HEK293 (cell line): ENCODE measurements at regions not wholly inside any gene's neighbourhood (a gene's known extent, or its start where the extent isn't known, plus 50 kb on each side); places are given as distances from the start of the nearest gene placed in this dataset.

ENCODE experiments used
- CTCF ChIA-PET: fragments of 350-600 bp; formaldehyde crosslinking; extraction: SDS; loops from one replicate; lab custom pipeline; 2021; ENCODE audit warnings: antibody characterized with exemption; lab: Yijun Ruan, JAX
- POLR2A ChIA-PET: fragments of 300-600 bp; formaldehyde crosslinking; extraction: SDS; loops from one replicate; lab custom pipeline; 2020; ENCODE audit warnings: antibody characterized with exemption, inconsistent platforms; lab: Yijun Ruan, JAX
- H3K27ac ChIP-seq: fragments of 200-500 bp; sonication (Bioruptor generic); 2 replicates; pipeline ENCODE4 v1.5.1; 2014; ENCODE audit warnings: low read depth, low read length, control low read depth, inconsistent platforms; ENCODE audit errors: extremely low read depth
- H3K36me3 ChIP-seq, 2 experiments: fragments of 200-500 bp in 1 of 2; sonication (Bioruptor generic) in 1 of 2; 1 replicate in 1 of 2; 2 replicates in 1 of 2; pipeline ENCODE4 v1.5.1; 2014 to 2017; ENCODE audit warnings: inconsistent platforms in 2 of 2, low read length in 2 of 2; ENCODE audit not compliant: control insufficient read depth in 2 of 2, insufficient read depth in 1 of 2
- H3K4me1 ChIP-seq: fragments of 200-500 bp; sonication (Bioruptor generic); 2 replicates; pipeline ENCODE4 v1.5.1; 2014; ENCODE audit warnings: mild to moderate bottlenecking, low read length, inconsistent platforms; ENCODE audit not compliant: control insufficient read depth, insufficient read depth
- H3K4me3 ChIP-seq: 2 replicates; pipeline ENCODE4 v1.5.1; 2011; ENCODE audit warnings: low read depth, mild to moderate bottlenecking, control low read depth, low read length, moderate library complexity
- H3K9me3 ChIP-seq: fragments of 200-500 bp; sonication (Bioruptor generic); 2 replicates; pipeline ENCODE4 v1.5.1; 2014; ENCODE audit warnings: low read depth, low read length, inconsistent platforms; ENCODE audit not compliant: control insufficient read depth, insufficient read depth
- FEZF1 ChIP-seq: fragments of 450-650 bp; formaldehyde crosslinking; IDR thresholded peaks from 2 replicates; pipeline ENCODE4 v1.5.1; 2016; ENCODE audit warnings: missing biosample characterization, missing genetic modification characterization
- GLI4 ChIP-seq: fragments of 450-650 bp; formaldehyde crosslinking; IDR thresholded peaks from 2 replicates; pipeline ENCODE4 v1.5.1; 2016; ENCODE audit warnings: missing biosample characterization, missing genetic modification characterization
- GLIS2 ChIP-seq: fragments of 450-650 bp; formaldehyde crosslinking; IDR thresholded peaks from 2 replicates; pipeline ENCODE4 v1.5.1; 2016; ENCODE audit warnings: missing biosample characterization, missing genetic modification characterization
- KLF10 ChIP-seq: fragments of 450-650 bp; IDR thresholded peaks from 2 replicates; pipeline ENCODE4 v1.5.1; 2018; ENCODE audit warnings: missing biosample characterization, mild to moderate bottlenecking, missing genetic modification characterization
- ZFP3 ChIP-seq: fragments of 450-650 bp; formaldehyde crosslinking; IDR thresholded peaks from 2 replicates; pipeline ENCODE4 v1.5.1; 2016; ENCODE audit warnings: low read depth, missing biosample characterization, missing genetic modification characterization
- ZNF148 ChIP-seq: fragments of 450-650 bp; formaldehyde crosslinking; IDR thresholded peaks from 2 replicates; pipeline ENCODE4 v1.5.0; 2017; ENCODE audit warnings: missing biosample characterization, missing genetic modification characterization, borderline replicate concordance
- ZNF157 ChIP-seq: fragments of 450-650 bp; formaldehyde crosslinking; IDR thresholded peaks from 2 replicates; pipeline ENCODE4 v1.5.1; 2016; ENCODE audit warnings: missing biosample characterization, missing genetic modification characterization
- ZNF2 ChIP-seq: fragments of 450-650 bp; formaldehyde crosslinking; IDR thresholded peaks from 2 replicates; pipeline ENCODE4 v1.5.1; 2016; ENCODE audit warnings: missing biosample characterization, missing genetic modification characterization
- ZNF239 ChIP-seq: fragments of 450-650 bp; formaldehyde crosslinking; IDR thresholded peaks from 2 replicates; pipeline ENCODE4 v1.5.1; 2016; ENCODE audit warnings: missing biosample characterization, missing genetic modification characterization
- ZNF341 ChIP-seq: fragments of 450-650 bp; formaldehyde crosslinking; IDR thresholded peaks from 2 replicates; pipeline ENCODE4; 2016; ENCODE audit warnings: low read depth, missing biosample characterization, missing genetic modification characterization
- ZNF423 ChIP-seq: fragments of 450-650 bp; formaldehyde crosslinking; IDR thresholded peaks from 2 replicates; pipeline ENCODE4 v1.5.1; 2016; ENCODE audit warnings: missing biosample characterization, missing genetic modification characterization
- ZNF433 ChIP-seq: fragments of 450-650 bp; formaldehyde crosslinking; IDR thresholded peaks from 2 replicates; pipeline ENCODE4 v1.5.1; 2016; ENCODE audit warnings: missing biosample characterization, missing genetic modification characterization, low read depth
- ZNF449 ChIP-seq: fragments of 450-650 bp; formaldehyde crosslinking; IDR thresholded peaks from 2 replicates; pipeline ENCODE4 v1.5.1; 2017; ENCODE audit warnings: missing biosample characterization, mild to moderate bottlenecking, missing genetic modification characterization, moderate library complexity
- ZNF623 ChIP-seq: fragments of 450-650 bp; formaldehyde crosslinking; IDR thresholded peaks from 2 replicates; pipeline ENCODE4 v1.5.1; 2016; ENCODE audit warnings: missing biosample characterization, missing genetic modification characterization
- ZSCAN23 ChIP-seq: fragments of 450-650 bp; formaldehyde crosslinking; IDR thresholded peaks from 2 replicates; pipeline ENCODE4 v1.5.1; 2016; ENCODE audit warnings: missing biosample characterization, missing genetic modification characterization
- ZSCAN30 ChIP-seq: fragments of 450-650 bp; IDR thresholded peaks from 2 replicates; pipeline ENCODE4 v1.5.1; 2018; ENCODE audit warnings: missing biosample characterization, mild to moderate bottlenecking, missing genetic modification characterization, moderate library complexity
- TF ChIP-seq, protein P1 (sequence below): fragments of 450-650 bp; formaldehyde crosslinking; IDR thresholded peaks from 2 replicates; pipeline ENCODE4 v1.5.1; 2016; ENCODE audit warnings: missing biosample characterization, missing genetic modification characterization
- TF ChIP-seq, protein P2 (sequence below): fragments of 450-650 bp; formaldehyde crosslinking; IDR thresholded peaks from 2 replicates; pipeline ENCODE4 v1.5.1; 2016; ENCODE audit warnings: missing biosample characterization, missing genetic modification characterization
- TF ChIP-seq, protein P3 (sequence below): fragments of 450-650 bp; formaldehyde crosslinking; IDR thresholded peaks from 2 replicates; pipeline ENCODE4 v1.5.1; 2016; ENCODE audit warnings: missing biosample characterization, missing genetic modification characterization, borderline replicate concordance

- ChIA-PET CTCF (interaction anchor here (0.6 to 3.6 kb wide), 30 partner anchors 9 to 891 kb away, joined by 3 to 24 read pairs (median 5); partner anchors contain the start of genes CCDC80 and GTPBP8), POLR2A (interaction anchor here (0.7 to 0.9 kb wide), 2 partner anchors 93 to 257 kb away, joined by 3 read pairs; partner anchors contain the start of gene GTPBP8)
- H3K27ac ChIP-seq: no peak overlapping the region
- no peak overlapping the region for H3K4me3 ChIP-seq
- no peaks in the 10 kb centered on the region for H3K4me1 ChIP-seq
- TF ChIP-seq ZNF157 (tag by site-specific recombination): no peak
- no peak for TF ChIP-seq FEZF1 (tag by site-specific recombination)
- no peak for TF ChIP-seq ZNF341 (tag by site-specific recombination)
- no peak for TF ChIP-seq ZNF433 (tag by site-specific recombination)
- TF ChIP-seq ZNF148 (tag by site-specific recombination): no peak
- no peak for TF ChIP-seq KLF10 (tag by site-specific recombination)
- no peak for TF ChIP-seq ZSCAN30
- no peak for TF ChIP-seq ZNF623 (tag by site-specific recombination)
- no peak for TF ChIP-seq GLIS2 (tag by site-specific recombination)
- TF ChIP-seq, protein P1, sequence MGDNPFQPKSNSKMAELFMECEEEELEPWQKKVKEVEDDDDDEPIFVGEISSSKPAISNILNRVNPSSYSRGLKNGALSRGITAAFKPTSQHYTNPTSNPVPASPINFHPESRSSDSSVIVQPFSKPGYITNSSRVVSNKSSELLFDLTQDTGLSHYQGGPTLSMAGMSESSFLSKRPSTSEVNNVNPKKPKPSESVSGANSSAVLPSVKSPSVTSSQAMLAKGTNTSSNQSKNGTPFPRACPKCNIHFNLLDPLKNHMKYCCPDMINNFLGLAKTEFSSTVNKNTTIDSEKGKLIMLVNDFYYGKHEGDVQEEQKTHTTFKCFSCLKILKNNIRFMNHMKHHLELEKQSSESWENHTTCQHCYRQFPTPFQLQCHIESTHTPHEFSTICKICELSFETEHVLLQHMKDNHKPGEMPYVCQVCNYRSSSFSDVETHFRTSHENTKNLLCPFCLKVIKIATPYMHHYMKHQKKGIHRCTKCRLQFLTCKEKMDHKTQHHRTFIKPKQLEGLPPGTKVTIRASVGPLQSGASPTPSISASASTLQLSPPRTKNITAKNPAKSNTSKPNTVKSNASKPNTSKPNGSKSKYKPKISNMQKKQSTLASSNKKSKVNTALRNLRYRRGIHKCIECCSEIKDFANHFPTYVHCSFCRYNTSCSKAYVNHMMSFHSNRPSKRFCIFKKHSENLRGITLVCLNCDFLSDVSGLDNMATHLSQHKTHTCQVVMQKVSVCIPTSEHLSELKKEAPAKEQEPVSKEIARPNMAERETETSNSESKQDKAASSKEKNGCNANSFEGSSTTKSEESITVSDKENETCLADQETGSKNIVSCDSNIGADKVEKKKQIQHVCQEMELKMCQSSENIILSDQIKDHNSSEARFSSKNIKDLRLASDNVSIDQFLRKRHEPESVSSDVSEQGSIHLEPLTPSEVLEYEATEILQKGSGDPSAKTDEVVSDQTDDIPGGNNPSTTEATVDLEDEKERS: no peak
- TF ChIP-seq ZNF239: no peak
- no peak for TF ChIP-seq ZSCAN23
- TF ChIP-seq, protein P2, sequence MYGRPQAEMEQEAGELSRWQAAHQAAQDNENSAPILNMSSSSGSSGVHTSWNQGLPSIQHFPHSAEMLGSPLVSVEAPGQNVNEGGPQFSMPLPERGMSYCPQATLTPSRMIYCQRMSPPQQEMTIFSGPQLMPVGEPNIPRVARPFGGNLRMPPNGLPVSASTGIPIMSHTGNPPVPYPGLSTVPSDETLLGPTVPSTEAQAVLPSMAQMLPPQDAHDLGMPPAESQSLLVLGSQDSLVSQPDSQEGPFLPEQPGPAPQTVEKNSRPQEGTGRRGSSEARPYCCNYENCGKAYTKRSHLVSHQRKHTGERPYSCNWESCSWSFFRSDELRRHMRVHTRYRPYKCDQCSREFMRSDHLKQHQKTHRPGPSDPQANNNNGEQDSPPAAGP (tag by site-specific recombination): no peak
- TF ChIP-seq, protein P3, sequence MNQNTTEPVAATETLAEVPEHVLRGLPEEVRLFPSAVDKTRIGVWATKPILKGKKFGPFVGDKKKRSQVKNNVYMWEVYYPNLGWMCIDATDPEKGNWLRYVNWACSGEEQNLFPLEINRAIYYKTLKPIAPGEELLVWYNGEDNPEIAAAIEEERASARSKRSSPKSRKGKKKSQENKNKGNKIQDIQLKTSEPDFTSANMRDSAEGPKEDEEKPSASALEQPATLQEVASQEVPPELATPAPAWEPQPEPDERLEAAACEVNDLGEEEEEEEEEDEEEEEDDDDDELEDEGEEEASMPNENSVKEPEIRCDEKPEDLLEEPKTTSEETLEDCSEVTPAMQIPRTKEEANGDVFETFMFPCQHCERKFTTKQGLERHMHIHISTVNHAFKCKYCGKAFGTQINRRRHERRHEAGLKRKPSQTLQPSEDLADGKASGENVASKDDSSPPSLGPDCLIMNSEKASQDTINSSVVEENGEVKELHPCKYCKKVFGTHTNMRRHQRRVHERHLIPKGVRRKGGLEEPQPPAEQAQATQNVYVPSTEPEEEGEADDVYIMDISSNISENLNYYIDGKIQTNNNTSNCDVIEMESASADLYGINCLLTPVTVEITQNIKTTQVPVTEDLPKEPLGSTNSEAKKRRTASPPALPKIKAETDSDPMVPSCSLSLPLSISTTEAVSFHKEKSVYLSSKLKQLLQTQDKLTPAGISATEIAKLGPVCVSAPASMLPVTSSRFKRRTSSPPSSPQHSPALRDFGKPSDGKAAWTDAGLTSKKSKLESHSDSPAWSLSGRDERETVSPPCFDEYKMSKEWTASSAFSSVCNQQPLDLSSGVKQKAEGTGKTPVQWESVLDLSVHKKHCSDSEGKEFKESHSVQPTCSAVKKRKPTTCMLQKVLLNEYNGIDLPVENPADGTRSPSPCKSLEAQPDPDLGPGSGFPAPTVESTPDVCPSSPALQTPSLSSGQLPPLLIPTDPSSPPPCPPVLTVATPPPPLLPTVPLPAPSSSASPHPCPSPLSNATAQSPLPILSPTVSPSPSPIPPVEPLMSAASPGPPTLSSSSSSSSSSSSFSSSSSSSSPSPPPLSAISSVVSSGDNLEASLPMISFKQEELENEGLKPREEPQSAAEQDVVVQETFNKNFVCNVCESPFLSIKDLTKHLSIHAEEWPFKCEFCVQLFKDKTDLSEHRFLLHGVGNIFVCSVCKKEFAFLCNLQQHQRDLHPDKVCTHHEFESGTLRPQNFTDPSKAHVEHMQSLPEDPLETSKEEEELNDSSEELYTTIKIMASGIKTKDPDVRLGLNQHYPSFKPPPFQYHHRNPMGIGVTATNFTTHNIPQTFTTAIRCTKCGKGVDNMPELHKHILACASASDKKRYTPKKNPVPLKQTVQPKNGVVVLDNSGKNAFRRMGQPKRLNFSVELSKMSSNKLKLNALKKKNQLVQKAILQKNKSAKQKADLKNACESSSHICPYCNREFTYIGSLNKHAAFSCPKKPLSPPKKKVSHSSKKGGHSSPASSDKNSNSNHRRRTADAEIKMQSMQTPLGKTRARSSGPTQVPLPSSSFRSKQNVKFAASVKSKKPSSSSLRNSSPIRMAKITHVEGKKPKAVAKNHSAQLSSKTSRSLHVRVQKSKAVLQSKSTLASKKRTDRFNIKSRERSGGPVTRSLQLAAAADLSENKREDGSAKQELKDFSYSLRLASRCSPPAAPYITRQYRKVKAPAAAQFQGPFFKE (tag by site-specific recombination): no peak
- TF ChIP-seq ZNF423 (tag by site-specific recombination): no peak
- no peak for TF ChIP-seq GLI4
- TF ChIP-seq ZNF449 (tag by site-specific recombination): no peak
- TF ChIP-seq ZNF2 (tag by site-specific recombination): no peak
- TF ChIP-seq ZFP3: no peak
- H3K9me3 ChIP-seq: no peaks in the 10 kb centered on the region
- no peaks in the 10 kb centered on the region for H3K36me3 ChIP-seq
These were observed 93.2 kb upstream of the CCDC80 start for GRCh38 chr3:112734171-112734570.
